HG03460 (cell line): ENCODE measurements at regions not wholly inside any gene's neighbourhood (a gene's known extent, or its start where the extent isn't known, plus 50 kb on each side); places are given as distances from the start of the nearest gene placed in this dataset.
"Not testable (repeated sequence)": the region's sequence is repeated elsewhere in the genome, so short reads cannot be mapped to it uniquely, and the experiment has no call there.

Experiments used
- ATAC-seq: cut with Tn5 transposase; IDR thresholded peaks from one replicate; pipeline ENCODE4 v1.9.1; 2021; ENCODE audit not compliant: unreplicated experiment

DNA sequence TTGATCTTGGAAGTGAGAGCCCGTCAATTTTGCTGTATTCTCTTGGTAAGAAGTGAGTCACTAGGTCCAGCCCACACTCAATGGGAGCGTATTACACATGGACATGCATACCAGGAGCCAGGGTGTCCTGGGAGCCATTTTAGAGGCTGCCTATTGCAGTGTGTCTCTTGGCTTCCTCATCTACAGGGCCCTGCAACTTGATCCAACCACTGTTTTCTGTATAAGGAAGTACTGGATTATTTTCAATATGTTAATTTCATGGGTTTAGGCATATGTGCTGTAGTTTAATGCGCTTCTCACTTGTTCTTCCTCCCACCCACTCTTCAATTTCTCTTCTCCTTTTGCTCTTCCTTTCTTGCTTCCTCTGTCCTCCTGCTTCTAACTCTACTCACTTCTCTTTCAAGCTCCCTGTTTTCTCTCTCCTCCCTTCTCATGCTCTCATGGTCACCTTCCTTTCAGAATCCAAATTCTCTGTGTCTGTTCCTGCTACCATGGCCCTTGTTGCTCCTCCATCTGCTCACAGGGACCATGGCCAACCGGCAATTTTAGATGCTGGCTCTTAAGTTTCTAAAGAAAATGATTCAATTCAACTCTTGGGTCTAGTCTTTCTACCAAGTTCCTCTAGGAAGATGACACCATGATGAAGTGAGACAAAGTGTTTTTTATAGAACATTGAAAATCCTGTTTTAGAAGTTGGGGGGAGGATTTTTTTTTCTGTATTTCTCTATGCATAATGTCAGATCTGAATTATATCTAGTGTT lies 152.0 kb upstream of the ZEB2 start:
- no peak for ATAC-seq

DNA sequence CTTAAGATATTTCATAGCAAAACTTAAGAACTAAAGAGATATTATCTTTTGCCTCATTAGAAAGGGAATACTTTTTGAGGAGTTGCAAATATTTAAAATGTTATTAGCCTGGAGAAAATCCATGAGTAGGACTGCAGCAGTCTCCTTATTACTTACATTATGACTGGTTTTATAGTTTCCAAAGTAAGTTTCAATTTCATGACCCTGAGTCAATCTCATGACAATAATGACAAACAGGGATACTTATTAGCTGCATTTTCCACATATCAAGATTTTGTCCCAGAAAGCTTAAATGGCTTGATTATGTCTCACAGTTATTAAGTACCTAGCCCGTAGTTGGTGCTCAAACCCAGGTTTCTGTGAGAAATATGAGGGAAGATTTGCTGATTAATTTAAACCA lies 150.8 kb upstream of the ZEB2 start:
- ATAC-seq, result no peak

DNA sequence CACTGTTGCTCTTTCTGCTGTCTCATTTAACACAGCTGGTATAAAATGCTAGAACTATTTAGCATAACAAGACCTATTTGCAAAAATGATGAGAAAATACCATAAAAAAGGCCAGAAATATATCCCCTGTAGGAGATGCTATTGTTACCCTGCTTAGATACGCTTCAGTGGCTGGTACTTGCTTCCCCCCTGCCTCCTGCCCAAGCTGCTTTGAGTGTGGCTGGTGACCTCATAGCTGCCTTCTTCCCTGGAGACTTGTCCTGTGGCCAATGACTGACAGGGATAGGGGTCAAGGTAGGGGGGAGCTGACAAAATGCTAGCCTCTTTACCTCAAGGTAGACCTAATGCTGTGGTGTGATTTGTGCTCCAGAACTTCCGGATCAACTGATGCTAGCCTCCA lies 150.2 kb upstream of the ZEB2 start:
- ATAC-seq, result no peak

DNA sequence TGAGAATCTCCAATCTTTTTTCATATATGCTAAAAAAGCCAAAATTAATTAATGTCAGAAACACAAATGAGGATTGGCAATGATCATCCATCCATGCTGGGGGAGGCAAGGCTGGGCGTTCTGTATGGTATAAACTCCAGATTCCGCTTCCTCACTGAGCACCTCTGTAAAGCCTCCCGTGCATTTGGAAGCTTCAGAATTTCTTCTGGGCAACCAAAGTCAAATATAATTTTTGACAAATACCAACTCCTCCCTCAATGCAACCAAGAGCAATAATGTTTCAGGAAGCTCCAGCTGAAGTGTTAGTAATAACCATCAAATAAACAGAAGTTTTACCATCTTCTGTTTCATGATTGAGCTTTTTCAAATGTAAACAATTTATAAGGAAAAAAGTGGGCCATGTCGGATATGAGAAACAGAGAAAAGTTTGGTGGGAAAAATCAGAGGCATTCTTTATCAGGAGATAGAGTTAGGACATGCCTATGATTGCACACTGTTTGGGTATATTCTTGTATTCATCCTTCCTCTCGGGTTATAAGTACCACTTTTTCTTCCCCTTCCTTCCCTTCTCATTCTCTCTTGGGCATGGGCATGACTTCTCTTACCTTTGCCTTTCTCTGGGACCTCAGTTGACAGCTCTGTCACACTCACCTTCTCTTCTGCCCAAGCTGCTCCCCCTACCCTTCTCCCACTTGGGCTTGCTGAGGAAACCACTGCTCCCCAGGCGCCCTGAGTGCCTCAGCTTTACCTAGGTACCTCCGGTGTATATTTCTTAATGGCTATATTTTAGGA lies 149.5 kb upstream of the ZEB2 start:
- no peak for ATAC-seq

DNA sequence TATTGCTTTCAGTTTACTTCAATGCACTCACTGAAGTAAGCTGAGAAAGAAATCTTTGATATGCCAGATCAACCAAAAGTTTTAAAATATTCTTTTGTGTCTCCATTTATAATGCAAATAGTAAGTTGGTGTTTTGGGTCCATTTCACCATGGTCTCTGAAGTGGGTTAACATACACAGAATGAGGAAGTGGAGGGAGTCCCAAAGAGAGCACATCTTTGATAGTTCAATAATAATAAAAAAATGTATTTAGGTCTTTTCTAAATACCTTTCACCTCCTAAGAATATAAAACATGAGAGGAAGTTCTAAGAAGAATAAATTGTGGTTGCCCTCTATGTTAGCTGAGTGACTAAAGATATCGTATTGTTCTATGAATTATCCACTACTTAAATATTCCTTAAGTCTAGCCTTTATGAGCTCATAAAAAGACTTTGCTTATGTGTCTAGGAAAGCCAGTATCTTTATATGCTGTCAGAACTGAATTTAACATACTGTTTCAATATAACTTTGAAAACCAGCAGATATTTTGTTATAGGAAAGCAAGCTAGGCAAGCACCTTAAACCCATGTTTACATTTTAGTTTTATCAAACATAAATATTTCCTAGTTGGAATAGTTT lies 148.7 kb upstream of the ZEB2 start:
- no peak for ATAC-seq

DNA sequence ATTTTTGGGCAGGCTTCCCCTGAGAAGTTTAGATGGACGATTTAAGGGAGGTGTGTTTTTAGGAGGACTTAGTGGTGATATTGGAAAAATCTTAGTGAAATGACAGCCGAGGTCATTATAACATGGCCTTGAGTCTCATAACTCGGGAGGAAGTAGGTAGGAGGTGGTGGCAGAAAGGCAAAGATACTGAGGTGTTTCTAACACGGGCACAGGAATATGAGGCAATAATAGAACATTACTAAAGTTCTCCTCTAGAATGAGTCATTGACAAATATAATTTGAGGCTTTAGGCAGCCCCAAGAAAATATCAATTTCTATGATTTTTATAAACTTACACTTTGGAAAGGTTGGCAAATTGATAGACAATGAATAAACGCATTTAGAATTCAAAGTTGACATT lies 146.1 kb upstream of the ZEB2 start:
- ATAC-seq, result no peak

DNA sequence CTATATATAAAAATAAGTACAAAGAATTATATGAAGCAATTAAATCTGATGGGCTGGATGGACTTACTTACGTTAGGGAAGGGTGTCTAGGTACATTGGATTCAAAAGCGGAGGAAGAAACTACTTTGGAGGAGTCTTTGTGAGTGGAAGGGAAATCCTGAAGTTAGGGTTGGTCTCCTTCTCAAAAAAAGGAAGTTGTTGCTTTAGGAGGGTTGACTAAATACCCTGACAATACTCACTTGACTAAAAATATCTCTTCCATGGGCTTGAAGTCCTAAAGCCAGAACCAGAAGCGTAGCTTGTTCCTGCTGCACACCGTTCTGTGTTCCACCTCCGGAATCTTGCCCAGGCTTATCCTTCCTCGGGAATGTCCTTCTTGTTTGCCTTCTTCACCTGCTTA lies 143.3 kb upstream of the ZEB2 start:
- no peak for ATAC-seq

DNA sequence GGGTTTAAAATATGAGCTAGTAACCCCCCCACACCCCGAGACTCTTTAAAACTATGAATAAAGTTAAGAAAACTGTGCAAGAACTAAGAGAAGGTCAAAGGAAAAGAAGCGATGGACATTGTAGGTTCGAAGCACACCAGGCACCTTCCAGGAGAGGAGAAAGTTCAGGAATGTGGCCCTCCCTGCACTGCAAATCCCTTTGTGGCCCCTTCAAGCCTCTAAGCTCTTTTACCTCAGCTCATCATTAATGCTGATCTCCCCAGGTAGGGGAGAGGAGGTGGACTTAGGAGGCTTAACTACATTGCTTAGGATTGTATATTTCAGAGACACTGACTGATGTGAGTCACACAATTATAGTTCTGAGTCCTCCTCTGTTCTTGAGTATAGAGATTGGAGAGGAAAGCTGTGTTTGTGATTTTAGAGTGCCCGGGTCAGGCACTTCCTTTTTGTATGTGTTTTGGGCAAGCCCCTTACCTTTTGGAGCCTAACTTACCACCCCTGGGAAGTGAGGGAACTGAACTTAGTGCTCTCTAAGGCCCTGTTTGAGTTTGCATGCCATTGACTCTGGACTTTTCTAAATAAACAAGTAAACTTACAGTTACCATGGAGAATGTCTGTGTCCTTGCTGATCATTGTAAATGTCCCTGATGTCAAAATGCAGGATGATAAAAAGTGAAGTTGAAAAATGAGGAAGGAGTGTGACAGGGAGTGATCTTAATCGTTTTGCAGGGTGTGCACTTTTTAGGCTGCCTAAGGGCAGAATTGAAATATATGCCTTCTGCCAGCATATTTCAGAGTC lies 140.8 kb upstream of the ZEB2 start:
- no peak for ATAC-seq

DNA sequence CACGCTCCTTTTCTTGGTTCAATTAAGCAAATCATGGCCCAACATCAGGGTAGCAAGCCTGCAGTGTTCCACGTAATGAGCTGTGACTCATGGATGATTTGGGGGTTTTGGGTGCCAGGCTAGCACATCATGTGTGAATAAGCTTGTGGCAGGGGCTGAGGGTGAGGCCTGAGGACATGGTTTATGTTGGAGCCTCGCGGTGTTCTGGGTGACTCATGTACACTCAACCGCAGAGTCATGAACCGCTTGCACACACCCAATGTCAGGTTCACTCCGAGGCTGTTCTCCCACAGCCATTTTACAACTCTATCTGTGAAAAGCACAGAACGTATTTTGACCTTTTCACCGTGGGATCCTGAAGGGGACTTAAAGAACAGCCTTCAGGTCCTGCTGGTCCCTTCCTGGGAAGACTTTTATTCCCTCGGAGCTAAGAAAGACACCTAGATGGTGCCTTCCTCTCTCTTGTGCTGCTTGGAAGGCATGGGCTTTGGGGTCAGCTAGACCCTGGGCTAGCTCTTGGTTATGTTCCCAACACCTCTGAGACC lies 139.9 kb upstream of the ZEB2 start:
- ATAC-seq, result no peak

DNA sequence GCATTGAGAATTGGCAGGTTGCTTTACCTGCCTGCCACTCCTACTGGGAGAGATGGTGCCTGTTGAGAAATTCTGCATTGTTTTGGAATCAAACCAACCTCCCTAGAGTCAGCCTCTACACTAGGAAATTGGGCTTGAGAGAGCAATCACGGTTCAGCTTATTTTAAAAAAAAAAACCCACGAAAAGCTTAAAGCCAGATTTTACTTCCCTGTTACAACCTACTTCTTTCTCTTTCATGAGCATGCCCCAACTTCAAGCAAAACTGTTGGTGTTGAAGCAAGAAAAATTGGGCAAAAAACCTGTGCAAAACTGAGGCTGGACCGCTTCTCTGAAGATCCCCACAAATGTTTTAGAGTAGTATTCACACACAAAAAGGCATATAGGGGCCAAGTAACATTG lies 134.6 kb upstream of the ZEB2 start:
- no peak for ATAC-seq

DNA sequence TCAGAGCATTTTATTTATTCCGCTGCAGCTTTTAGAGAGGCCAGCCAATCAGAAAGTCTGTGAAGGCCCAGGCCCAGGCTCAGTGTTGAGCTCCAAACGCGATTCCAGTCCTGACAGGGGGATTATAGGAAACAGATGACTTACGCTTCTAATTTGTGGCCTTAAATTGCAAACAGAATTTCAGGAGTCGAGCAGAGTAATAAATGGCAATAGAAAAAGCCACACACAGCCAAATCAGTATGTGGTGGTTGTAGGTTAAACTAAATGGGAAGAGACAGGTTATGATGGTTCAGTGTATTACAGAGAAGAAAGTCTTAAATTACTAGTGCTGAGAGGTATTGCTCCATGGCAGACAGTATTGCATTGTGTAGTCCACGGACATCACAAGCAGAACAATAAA lies 131.0 kb upstream of the ZEB2 start:
- no peak for ATAC-seq

DNA sequence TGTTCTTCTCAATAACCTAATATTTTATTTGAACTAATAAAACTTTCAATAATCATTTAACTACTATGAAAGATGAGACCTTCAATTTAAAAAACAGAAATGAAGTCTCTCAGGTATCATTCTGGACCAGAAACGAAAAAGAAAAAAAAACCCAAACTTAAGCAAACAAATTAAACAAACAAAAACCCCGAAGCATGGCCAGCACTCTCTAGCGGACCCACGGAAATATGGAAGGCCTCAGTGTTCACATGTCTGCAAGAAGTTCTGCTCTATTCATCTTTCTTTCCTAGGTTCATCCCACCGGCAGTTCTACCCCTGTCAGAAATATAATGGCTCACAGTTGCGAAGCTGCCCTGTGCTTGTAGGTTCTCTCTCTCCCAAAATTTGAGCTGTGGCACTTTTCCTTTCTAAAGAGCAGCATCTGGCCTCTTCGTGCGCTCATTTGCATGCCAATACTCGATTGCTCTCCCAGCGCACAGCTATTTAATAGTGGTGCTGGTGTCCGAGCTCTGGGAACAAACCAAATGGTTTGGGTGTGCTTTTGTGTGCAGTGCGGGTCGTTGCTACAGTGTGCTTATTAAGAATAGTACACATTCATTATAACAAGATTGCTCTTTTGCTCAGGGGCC lies 129.0 kb upstream of the ZEB2 start:
- ATAC-seq, result no peak

DNA sequence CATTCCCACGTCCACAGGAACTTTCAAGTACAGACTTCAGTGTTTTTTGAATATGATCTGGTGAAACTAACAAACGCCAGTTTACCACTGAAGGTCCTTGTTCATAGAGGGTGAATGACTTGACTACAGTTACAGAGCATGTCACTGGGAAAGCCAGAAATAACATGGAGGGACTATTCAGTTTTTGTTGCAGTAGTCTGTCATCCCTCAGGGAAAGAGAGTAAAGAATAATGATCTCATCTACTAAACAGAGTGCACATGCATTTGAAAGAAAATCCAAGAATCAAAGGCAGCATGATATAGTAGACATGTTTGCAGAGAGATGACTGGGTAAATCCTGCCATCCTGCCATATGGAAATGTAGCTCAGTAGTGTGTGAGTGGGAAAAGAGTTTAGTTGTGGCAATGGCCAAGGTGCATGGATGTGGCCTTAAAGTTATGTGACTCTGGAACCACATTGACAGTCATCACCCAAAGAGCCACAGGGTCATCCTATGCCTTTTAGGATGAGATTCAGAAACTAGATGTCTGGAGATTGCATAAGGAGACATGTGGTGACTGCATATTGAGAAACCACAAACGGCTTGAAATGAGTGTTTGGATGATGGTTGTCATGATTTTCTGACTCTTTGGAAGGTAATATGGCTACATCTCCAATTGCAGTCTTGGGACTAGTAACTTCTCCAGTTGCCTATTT lies 125.3 kb upstream of the ZEB2 start:
- ATAC-seq, result no peak

DNA sequence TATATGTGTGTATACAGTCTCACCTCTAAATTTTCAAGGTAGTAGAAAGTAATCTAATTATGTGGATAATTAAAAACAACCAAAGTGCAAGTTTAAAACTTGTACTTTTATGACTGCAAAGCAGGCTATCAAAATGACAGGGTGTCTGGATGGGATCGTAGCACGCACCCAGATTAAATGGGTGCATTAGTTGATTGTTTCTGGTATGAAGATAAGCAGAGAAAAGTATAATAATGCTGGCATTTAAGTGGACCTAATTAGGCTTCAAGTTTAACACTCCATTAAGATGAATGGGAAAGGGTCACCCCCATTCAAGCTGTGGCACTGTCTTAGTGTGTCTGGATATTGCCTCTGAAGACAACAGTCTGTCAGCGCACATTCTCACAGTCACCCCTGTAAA lies 124.6 kb upstream of the ZEB2 start:
- ATAC-seq, result no peak

DNA sequence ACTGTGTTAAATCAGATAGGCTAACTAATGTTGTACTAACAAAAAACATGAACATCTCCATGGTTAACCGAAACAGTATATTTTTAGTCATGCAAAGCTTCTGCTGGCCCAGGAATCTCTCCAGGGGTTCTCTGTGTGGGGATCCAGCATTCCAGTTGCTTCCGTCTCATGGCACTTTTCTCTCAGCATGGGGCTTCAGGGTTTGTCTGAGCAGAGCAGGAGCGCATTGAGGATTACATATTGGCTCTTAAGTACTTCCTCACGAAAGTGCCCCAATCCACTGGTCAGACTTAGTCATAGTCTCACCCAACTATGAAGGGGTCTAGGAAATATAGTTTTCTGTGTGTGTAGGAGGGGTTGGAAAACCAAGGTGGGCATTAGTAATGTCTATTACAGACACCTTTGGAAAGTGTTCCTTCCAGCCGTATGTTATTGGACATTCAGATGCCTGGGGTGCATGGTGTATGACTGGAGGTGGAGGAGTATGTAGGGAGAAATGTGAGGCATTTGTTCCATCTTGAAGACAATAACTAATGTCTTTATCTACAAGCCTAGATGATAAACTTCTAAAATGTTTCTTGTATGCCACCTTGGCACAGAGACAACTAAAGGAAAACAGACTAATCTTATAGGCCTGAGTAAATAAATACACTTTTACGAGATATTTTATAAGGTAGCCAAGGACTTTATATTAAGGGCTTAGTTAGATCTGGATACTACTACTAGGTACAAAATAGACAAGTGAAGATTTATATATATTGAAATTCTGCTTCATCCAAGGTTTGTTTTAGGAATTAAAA lies 123.8 kb upstream of the ZEB2 start:
- ATAC-seq, result no peak

DNA sequence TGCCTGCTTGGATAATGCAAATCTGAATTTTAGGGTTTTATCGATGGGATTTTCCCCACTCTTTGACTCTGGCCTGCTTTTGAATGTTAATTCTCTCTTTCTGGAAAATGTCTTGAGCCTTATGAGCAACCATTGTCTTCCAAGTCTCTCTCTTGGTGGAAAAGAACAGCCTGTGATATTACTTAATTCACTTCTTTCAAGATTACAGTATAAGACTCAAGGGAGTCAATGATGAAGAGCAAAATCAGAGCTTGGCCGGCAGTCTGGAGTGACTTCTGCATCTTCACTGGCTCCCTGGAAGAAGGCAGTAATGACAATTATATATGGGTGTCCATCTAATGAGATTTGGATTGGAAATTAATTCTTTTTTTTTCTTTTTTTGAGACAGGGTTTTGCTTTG lies 122.9 kb upstream of the ZEB2 start:
- ATAC-seq, result no peak

DNA sequence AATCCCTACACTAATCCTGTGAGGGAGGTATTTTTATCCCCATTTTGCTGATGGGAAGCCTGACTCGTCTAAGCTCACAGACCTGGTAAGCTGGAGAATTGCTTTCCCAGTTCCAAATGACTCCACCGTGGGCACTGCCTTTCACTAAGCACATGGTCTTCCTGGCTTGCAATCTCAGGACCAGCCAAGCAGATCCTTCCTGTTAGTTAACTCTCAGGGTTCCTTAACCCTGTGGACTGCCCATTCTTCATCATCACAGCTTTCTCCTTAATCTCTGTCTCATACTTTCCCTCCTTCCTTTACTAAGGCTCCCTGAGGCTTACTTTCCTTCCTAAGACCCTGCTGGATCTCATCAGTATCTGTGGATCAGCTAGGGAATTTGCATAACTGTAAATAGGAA lies 122.2 kb upstream of the ZEB2 start:
- ATAC-seq, result no peak

DNA sequence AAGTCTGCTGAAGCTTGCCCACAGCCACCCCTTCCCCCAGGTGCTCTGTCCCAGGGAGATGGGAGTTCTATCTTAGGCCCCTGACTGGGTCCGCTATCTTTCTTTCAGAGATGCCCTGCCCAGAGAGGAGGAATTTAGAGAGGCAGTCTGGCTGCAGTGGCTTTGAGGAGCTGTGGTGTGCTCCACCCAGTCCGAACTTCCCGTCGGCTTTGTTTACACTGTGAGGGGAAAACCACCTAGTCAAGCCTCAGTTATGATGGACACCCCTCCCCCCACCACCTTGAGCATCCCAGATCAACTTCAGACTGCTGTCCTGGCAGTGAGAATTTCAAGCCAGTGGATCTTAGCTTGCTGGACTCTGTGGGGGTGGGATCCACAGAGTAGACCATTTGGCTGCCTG lies 118.3 kb upstream of the ZEB2 start:
- not testable (repeated sequence) for ATAC-seq

DNA sequence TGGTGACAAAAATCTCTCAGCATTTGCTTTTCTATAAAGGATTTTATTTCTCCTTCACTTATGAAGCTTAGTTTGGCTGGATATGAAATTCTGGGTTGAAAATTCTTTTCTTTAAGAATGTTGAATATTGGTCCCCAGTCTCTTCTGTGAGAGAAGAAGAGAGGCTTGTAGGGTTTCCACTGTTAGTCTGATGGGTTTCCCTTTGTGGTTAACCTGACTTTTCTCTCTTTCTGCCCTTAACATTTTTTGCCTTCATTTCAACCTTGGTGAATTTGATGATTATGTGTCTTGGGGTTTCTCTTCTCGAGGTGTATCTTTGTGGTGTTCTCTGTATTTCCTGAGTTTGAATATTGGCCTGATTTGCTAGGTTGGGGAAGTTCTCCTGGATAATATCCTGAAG lies 116.9 kb upstream of the ZEB2 start:
- not testable (repeated sequence) for ATAC-seq
